OCI-LY3 (cell line): ENCODE measurements at regions not wholly inside any gene's neighbourhood (a gene's known extent, or its start where the extent isn't known, plus 50 kb on each side); places are given as distances from the start of the nearest gene placed in this dataset.

Source experiments
- EZH2phosphoT487 ChIP-seq: fragments of 200-600 bp; shearing (Covaris generic); IDR thresholded peaks from 2 replicates; pipeline ENCODE4 v1.6.1; 2018; ENCODE audit warnings: antibody characterized with exemption, mixed run types, low read depth
- TF ChIP-seq, protein P1 (sequence below): fragments of 200-600, 300-600 bp; sonication (generic); IDR thresholded peaks from 2 replicates; pipeline ENCODE4 v1.5.1; 2014; ENCODE audit warnings: antibody characterized with exemption, low read length, low read depth

DNA sequence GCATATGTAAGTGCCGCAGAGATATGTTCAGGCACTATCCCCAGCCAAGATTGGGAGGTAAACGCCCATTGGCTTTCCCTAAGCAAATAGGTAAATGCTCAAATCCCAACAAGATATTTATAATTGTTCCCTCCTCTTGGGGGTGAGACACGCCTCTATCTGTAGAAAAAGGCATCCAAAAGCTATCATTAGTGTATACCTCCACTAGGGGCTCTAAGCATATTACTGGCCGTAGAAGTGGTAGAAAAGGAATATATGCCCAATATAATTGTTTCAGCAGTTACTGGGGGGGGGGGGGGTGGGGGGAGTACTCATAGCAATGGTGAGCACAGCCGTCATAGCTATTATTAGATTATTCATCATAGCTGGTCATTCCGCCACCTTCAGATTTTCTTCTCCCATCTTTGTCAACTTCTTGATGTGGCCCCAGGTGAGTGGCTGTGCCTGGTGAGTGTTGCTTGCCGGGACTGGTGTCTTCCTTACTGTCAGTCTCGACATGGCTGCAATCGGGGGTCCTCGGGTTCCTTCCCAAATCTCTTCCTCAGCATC is 53.3 kb upstream of the WDR1 start:
- TF ChIP-seq, protein P1, sequence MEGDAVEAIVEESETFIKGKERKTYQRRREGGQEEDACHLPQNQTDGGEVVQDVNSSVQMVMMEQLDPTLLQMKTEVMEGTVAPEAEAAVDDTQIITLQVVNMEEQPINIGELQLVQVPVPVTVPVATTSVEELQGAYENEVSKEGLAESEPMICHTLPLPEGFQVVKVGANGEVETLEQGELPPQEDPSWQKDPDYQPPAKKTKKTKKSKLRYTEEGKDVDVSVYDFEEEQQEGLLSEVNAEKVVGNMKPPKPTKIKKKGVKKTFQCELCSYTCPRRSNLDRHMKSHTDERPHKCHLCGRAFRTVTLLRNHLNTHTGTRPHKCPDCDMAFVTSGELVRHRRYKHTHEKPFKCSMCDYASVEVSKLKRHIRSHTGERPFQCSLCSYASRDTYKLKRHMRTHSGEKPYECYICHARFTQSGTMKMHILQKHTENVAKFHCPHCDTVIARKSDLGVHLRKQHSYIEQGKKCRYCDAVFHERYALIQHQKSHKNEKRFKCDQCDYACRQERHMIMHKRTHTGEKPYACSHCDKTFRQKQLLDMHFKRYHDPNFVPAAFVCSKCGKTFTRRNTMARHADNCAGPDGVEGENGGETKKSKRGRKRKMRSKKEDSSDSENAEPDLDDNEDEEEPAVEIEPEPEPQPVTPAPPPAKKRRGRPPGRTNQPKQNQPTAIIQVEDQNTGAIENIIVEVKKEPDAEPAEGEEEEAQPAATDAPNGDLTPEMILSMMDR: no peak
- no peak for TF ChIP-seq EZH2phosphoT487
